ENCODE measurements at regions not wholly inside any gene's neighbourhood (a gene's known extent, or its start where the extent isn't known, plus 50 kb on each side); places are given as distances from the start of the nearest gene placed in this dataset.

DNA sequence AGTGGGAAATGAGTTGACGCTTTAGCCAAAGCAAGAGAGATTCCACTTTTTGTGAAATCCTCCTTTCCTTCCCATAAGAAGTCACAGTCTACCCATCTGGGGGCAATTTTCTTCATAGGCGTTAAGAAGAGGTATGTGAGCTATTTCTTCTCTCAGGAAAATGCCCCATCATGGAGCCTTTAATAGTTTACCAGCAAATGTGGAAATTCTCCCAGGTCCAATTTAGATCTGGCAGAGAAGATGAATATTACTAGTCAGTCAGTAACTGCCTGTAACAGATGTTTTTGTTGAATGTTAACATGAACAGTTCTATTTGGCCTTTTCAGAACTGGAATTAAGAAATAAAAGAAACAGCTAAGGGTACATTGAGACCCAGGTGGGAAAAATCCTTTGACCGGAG is 156.4 kb upstream of the RFX3 start:
- TF ChIP-seq TCF12 (IDR thresholded peaks at IDR 0.05) = no peak
- TF ChIP-seq POLR2AphosphoS5 (IDR thresholded peaks at IDR 0.05; ENCODE audit: low read depth, low read length) = no peak
- TF ChIP-seq CTCF (IDR thresholded peaks at IDR 0.05) = no peak
- TF ChIP-seq YY1 (IDR thresholded peaks at IDR 0.05; ENCODE audit: low read depth) = no peak
- TF ChIP-seq TAF1 (IDR thresholded peaks at IDR 0.05; ENCODE audit: borderline replicate concordance, low read depth, low read length) = no peak
- no peak for TF ChIP-seq REST (IDR thresholded peaks at IDR 0.05; ENCODE audit: low read depth, low read length)
- no peak for TF ChIP-seq USF2 (IDR thresholded peaks at IDR 0.05; ENCODE audit: borderline replicate concordance, low read depth, low read length)
- no peak for TF ChIP-seq EZH2phosphoT487 (IDR thresholded peaks at IDR 0.05; ENCODE audit: borderline replicate concordance, low read depth)
- TF ChIP-seq SIN3A (IDR thresholded peaks at IDR 0.05; ENCODE audit: borderline replicate concordance, low read depth, low read length) = no peak
- TF ChIP-seq FOSL2 (IDR thresholded peaks at IDR 0.05; ENCODE audit: borderline replicate concordance, low read depth) = no peak
- no peak for TF ChIP-seq GATA2 (CRISPR knock-in tag; IDR thresholded peaks at IDR 0.05)
- no peak for TF ChIP-seq USF1 (IDR thresholded peaks at IDR 0.05; ENCODE audit: borderline replicate concordance, low read depth)
- TF ChIP-seq NRF1 (IDR thresholded peaks at IDR 0.05; ENCODE audit: low read depth, low read length) = no peak
- TF ChIP-seq EP300 (IDR thresholded peaks at IDR 0.05; ENCODE audit: borderline replicate concordance in 1 of 2, low read depth in 1 of 2, low read length in 1 of 2) = no peak

All from SK-N-SH (cell line).